ENCODE measurements at regions not wholly inside any gene's neighbourhood (a gene's known extent, or its start where the extent isn't known, plus 50 kb on each side); places are given as distances from the start of the nearest gene placed in this dataset.

GRCh38 chrX:10743476-10743875 is 123.1 kb upstream of the MID1 start:
- no peaks in the 10 kb centered on the region for H3K4me1 ChIP-seq
- DNase-seq (ENCODE audit: low spot score in 2 of 2) = no peak
- H3K36me3 ChIP-seq = no peaks in the 10 kb centered on the region
- TF ChIP-seq POLR2AphosphoS5 (IDR thresholded peaks at IDR 0.05) (no peak), EP300 (IDR thresholded peaks at IDR 0.05) (no peak), POLR2A (IDR thresholded peaks at IDR 0.05) (no peak), CTCF (IDR thresholded peaks at IDR 0.05) (no peak)
- no peaks in the 10 kb centered on the region for H3K9me3 ChIP-seq
- no peak overlapping the region for H3K27ac ChIP-seq
- 63% methylated on average over 2 of the region's 2 CpGs for WGBS
- no peaks in the 10 kb centered on the region for H3K27me3 ChIP-seq
- H3K4me3 ChIP-seq = no peak overlapping the region

DNA sequence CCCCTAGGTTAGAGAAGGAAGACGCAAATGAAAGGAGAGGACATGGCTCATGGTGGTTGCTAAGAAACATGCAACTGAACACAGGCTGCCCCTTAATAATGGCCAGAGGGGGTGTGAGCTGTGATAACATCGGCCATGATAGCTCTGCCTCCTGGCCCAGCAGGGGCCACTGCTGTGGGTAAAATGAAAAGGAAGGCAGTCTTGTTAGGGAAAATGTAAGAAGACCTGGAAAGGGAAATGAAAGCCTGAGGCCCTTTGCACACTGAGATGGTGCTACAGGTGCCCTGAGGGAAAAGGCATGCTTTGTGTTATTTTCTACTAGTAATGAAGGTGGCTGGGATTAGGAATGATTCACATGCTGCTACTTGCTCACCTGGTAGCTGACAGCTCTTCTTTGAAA is 123.6 kb upstream of the MID1 start:
- DNase-seq (ENCODE audit: low spot score in 2 of 2) = no peak
- Histone ChIP-seq H3K27ac (no peak overlapping the region), H3K36me3 (no peaks in the 10 kb centered on the region), H3K4me3 (no peak overlapping the region), H3K9me3 (no peaks in the 10 kb centered on the region), H3K27me3 (no peaks in the 10 kb centered on the region), H3K4me1 (no peaks in the 10 kb centered on the region)
- 64% methylated on average over 2 of the region's 2 CpGs for WGBS
- TF ChIP-seq CTCF (IDR thresholded peaks at IDR 0.05) (no peak), POLR2A (IDR thresholded peaks at IDR 0.05) (no peak), POLR2AphosphoS5 (IDR thresholded peaks at IDR 0.05) (no peak), EP300 (IDR thresholded peaks at IDR 0.05) (no peak)

- Histone ChIP-seq H3K4me1 (no peaks in the 10 kb centered on the region), H3K4me3 (no peak overlapping the region), H3K36me3 (no peaks in the 10 kb centered on the region), H3K9me3 (no peaks in the 10 kb centered on the region), H3K27me3 (no peaks in the 10 kb centered on the region), H3K27ac (no peak overlapping the region)
- TF ChIP-seq POLR2AphosphoS5 (IDR thresholded peaks at IDR 0.05) = no peak
- TF ChIP-seq POLR2A (IDR thresholded peaks at IDR 0.05) = no peak
- no peak for TF ChIP-seq EP300 (IDR thresholded peaks at IDR 0.05)
- no peak for TF ChIP-seq CTCF (IDR thresholded peaks at IDR 0.05)
- DNase-seq (ENCODE audit: low spot score in 2 of 2) = no peak
- 70% methylated on average over 1 of the region's 1 CpG for WGBS
These were observed 127.6 kb upstream of the MID1 start for GRCh38 chrX:10747975-10748374.

GRCh38 chrX:10749113-10749512 is 128.7 kb upstream of the MID1 start:
- no peak for TF ChIP-seq EP300 (IDR thresholded peaks at IDR 0.05)
- TF ChIP-seq CTCF (IDR thresholded peaks at IDR 0.05) = no peak
- no peak for TF ChIP-seq POLR2AphosphoS5 (IDR thresholded peaks at IDR 0.05)
- no peak for TF ChIP-seq POLR2A (IDR thresholded peaks at IDR 0.05)
- Histone ChIP-seq H3K27me3 (no peaks in the 10 kb centered on the region), H3K4me1 (no peaks in the 10 kb centered on the region), H3K9me3 (no peaks in the 10 kb centered on the region), H3K4me3 (no peak overlapping the region), H3K27ac (no peak overlapping the region), H3K36me3 (no peaks in the 10 kb centered on the region)
- 47% methylated on average over 3 of the region's 3 CpGs for WGBS
- DNase-seq (ENCODE audit: low spot score in 2 of 2) = no peak

DNA sequence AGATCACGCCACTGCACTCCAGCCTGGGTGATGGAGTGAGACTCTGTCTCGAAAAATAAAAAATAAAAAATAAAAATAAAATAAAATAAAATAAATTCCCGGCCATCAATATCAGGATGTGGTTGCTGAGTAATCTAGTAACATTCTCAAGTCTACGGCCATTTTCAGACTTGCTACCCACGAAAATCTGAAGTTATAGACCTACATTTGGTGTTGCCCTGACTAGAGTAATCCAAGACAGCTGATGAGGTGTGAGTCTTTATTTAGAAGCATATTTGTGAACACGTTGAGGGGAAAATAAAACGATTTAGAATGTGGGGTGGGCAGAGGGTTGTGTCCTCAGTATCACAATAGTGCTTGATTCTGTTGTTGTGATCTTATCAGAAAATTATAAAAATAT is 130.2 kb upstream of the MID1 start:
- Histone ChIP-seq H3K4me3 (no peak overlapping the region), H3K27me3 (no peaks in the 10 kb centered on the region), H3K4me1 (no peaks in the 10 kb centered on the region), H3K27ac (no peak overlapping the region), H3K9me3 (no peaks in the 10 kb centered on the region), H3K36me3 (no peaks in the 10 kb centered on the region)
- no peak for DNase-seq (ENCODE audit: low spot score in 2 of 2)
- 80% methylated on average over 7 of the region's 7 CpGs for WGBS
- TF ChIP-seq POLR2A (IDR thresholded peaks at IDR 0.05) (no peak), POLR2AphosphoS5 (IDR thresholded peaks at IDR 0.05) (no peak)

GRCh38 chrX:10753116-10753515 is 132.7 kb upstream of the MID1 start:
- no peak overlapping the region for H3K27ac ChIP-seq
- 80% methylated on average over 3 of the region's 3 CpGs for WGBS
- H3K36me3 ChIP-seq = no peaks in the 10 kb centered on the region
- TF ChIP-seq POLR2AphosphoS5 (IDR thresholded peaks at IDR 0.05) = no peak
- no peak for TF ChIP-seq EP300 (IDR thresholded peaks at IDR 0.05)
- no peak for TF ChIP-seq CTCF (IDR thresholded peaks at IDR 0.05)
- no peak for TF ChIP-seq POLR2A (IDR thresholded peaks at IDR 0.05)
- H3K27me3 ChIP-seq = no peaks in the 10 kb centered on the region
- no peak overlapping the region for H3K4me3 ChIP-seq
- DNase-seq (ENCODE audit: low spot score in 2 of 2) = no peak
- peaks cover 4% of the 10 kb centered on the region for H3K4me1 ChIP-seq
- no peaks in the 10 kb centered on the region for H3K9me3 ChIP-seq
